GM12878 (cell line): ENCODE measurements at regions not wholly inside any gene's neighbourhood (a gene's known extent, or its start where the extent isn't known, plus 50 kb on each side); places are given as distances from the start of the nearest gene placed in this dataset.

Experiments used
- ATF2 ChIP-seq: IDR thresholded peaks from 2 replicates; pipeline ENCODE4 v1.6.1; 2012; ENCODE audit warnings: low read length, inconsistent platforms
- BMI1 ChIP-seq: fragments of 450-650 bp; IDR thresholded peaks from 2 replicates; pipeline ENCODE4 v1.6.1; 2016; ENCODE audit warnings: mild to moderate bottlenecking, moderate library complexity, borderline replicate concordance
- CBX3 ChIP-seq: fragments of 200-600 bp; sonication (generic); IDR thresholded peaks from 2 replicates; pipeline ENCODE4 v1.6.1; 2016; ENCODE audit warnings: low read depth, borderline replicate concordance
- CEBPB ChIP-seq, 2 experiments: fragments of 150-350 bp in 1 of 2; IDR thresholded peaks; 2 replicates each; pipeline ENCODE4 v1.6.1; 2012 to 2014; ENCODE audit warnings: low read depth in 2 of 2, low read length in 2 of 2, borderline replicate concordance in 1 of 2, inconsistent platforms in 1 of 2
- CREM ChIP-seq: IDR thresholded peaks from 2 replicates; pipeline ENCODE4 v1.6.1; 2014; ENCODE audit warnings: antibody characterized with exemption, low read depth
- EP300 ChIP-seq, 2 experiments: fragments of 150-350 bp in 1 of 2; IDR thresholded peaks; 2 replicates each; pipeline ENCODE4 v1.6.1; 2011 to 2012; ENCODE audit warnings: low read depth in 2 of 2, low read length in 2 of 2, borderline replicate concordance in 1 of 2, improper control_type of control experiment in 1 of 2, inconsistent platforms in 1 of 2; ENCODE audit not compliant: control insufficient read depth in 1 of 2
- ETV6 ChIP-seq, 2 experiments: fragments of 450-650 bp in 1 of 2; IDR thresholded peaks in 1 of 2; conservative IDR thresholded peaks in 1 of 2; 2 replicates each; pipeline ENCODE4 v1.6.1; 2014; ENCODE audit warnings: antibody characterized with exemption in 1 of 2, borderline replicate concordance in 1 of 2, low read depth in 1 of 2, mild to moderate bottlenecking in 1 of 2, moderate library complexity in 1 of 2
- IKZF2 ChIP-seq, 2 experiments: fragments of 450-650 bp; IDR thresholded peaks; 2 replicates each; pipeline ENCODE4 v1.6.1; 2017; ENCODE audit warnings: mild to moderate bottlenecking in 2 of 2, moderate library complexity in 2 of 2
- IRF3 ChIP-seq: fragments of 450-650 bp; IDR thresholded peaks from 2 replicates; pipeline ENCODE4 v1.6.1; 2014; ENCODE audit warnings: mild to moderate bottlenecking
- IRF5 ChIP-seq: fragments of 450-650 bp; IDR thresholded peaks from 2 replicates; pipeline ENCODE4 v1.6.1; 2017; ENCODE audit warnings: borderline replicate concordance
- MEF2B ChIP-seq: fragments of 450-650 bp; IDR thresholded peaks from 2 replicates; pipeline ENCODE4 v1.6.1; 2018; ENCODE audit warnings: mild to moderate bottlenecking, moderate library complexity; ENCODE audit not compliant: partially characterized antibody, poor library complexity, severe bottlenecking
- NFXL1 ChIP-seq: fragments of 450-650 bp; IDR thresholded peaks from 2 replicates; pipeline ENCODE4 v1.6.1; 2017; ENCODE audit warnings: antibody characterized with exemption, mild to moderate bottlenecking, borderline replicate concordance
- PBX3 ChIP-seq: IDR thresholded peaks from 2 replicates; pipeline ENCODE4 v1.6.1; 2011; ENCODE audit warnings: mild to moderate bottlenecking, low read depth, low read length, moderate library complexity; ENCODE audit not compliant: insufficient replicate concordance
- SMARCA5 ChIP-seq: fragments of 450-650 bp; IDR thresholded peaks from 2 replicates; pipeline ENCODE4 v1.6.1; 2017; ENCODE audit warnings: mild to moderate bottlenecking
- TBL1XR1 ChIP-seq: IDR thresholded peaks from 2 replicates; pipeline ENCODE4 v1.6.1; 2012; ENCODE audit warnings: low read depth, low read length, improper control_type of control experiment
- TCF3 ChIP-seq: IDR thresholded peaks from 2 replicates; pipeline ENCODE4 v1.6.1; 2012; ENCODE audit warnings: low read depth, mild to moderate bottlenecking, low read length, borderline replicate concordance; ENCODE audit not compliant: insufficient read depth
- YY1 ChIP-seq: IDR thresholded peaks from 2 replicates; pipeline ENCODE4 v1.6.1; 2011; ENCODE audit warnings: low read depth, mild to moderate bottlenecking, low read length
- ZNF622 ChIP-seq: fragments of 450-650 bp; IDR thresholded peaks from 2 replicates; pipeline ENCODE4 v1.6.1; 2017; ENCODE audit warnings: mild to moderate bottlenecking, inconsistent platforms
- ZNF687 ChIP-seq: fragments of 450-650 bp; IDR thresholded peaks from 2 replicates; pipeline ENCODE4 v1.6.1; 2017; ENCODE audit warnings: mild to moderate bottlenecking, moderate library complexity

GRCh38 chr15:38670128-38671005 is 105.8 kb upstream of the RASGRP1 start (continued):
- TF ChIP-seq IKZF2 (IDR thresholded peaks at IDR 0.05) (peak; percentile 59 to 68; a peak in 3 of 4 replicates), CEBPB (IDR thresholded peaks at IDR 0.05; ENCODE audit: borderline replicate concordance in 1 of 2, low read depth in 2 of 2, low read length in 2 of 2) (no peak), ATF2 (peak; percentile 61), TBL1XR1 (peak; percentile 84), SMARCA5 (0 out of 2 replicates have a peak, but pooled peaks have one; percentile 16), NFXL1 (no peak), ETV6 (conservative IDR thresholded peaks at IDR 0.05 in 1 of 2, IDR thresholded peaks at IDR 0.05 in 1 of 2; ENCODE audit: borderline replicate concordance in 1 of 2, low read depth in 1 of 2) (peak in 1 of 2 experiments; percentile 9; a peak in 1 of 4 replicates), YY1 (0 out of 2 replicates have a peak, but pooled peaks have one; percentile 60), CREM (peak; percentile 89), IRF3 (no peak), PBX3 (no peak), CBX3 (no peak), ZNF687 (peak; percentile 98), BMI1 (no peak), TCF3 (no peak), EP300 (IDR thresholded peaks at IDR 0.05; ENCODE audit: borderline replicate concordance in 1 of 2, control insufficient read depth in 1 of 2, low read depth in 2 of 2, low read length in 2 of 2) (peak; percentile 56 to 77; a peak in 3 of 4 replicates), IRF5 (no peak), ZNF622 (no peak), MEF2B (peak; percentile 7)
